Thyroid gland (tissue), 4 donors: ENCODE measurements at regions not wholly inside any gene's neighbourhood (a gene's known extent, or its start where the extent isn't known, plus 50 kb on each side); places are given as distances from the start of the nearest gene placed in this dataset.
A peak's percentile ranks its signal among the peaks of the same experiment; 100 is the strongest.

Source experiments
- CTCF ChIP-seq, 6 experiments: fragments of 200-600 bp in 3 of 6; fragments of 450-650 bp in 3 of 6; sonication (generic) in 3 of 6; IDR thresholded peaks; one replicate each; pipeline ENCODE4 v1.5.1; 2016 to 2019; ENCODE audit warnings: antibody characterized with exemption in 6 of 6, mild to moderate bottlenecking in 2 of 6, inconsistent platforms in 1 of 6, moderate library complexity in 1 of 6
- POLR2A ChIP-seq, 2 donors: fragments of 450-650 bp; IDR thresholded peaks; one replicate each; pipeline ENCODE4 v1.6.1; 2017; ENCODE audit warnings: antibody characterized with exemption in 2 of 2, mild to moderate bottlenecking in 2 of 2, moderate library complexity in 1 of 2

- TF ChIP-seq POLR2A (IDR thresholded peaks at IDR 0.05): peak in 1 of 2 donors; percentile 15
- TF ChIP-seq CTCF (IDR thresholded peaks at IDR 0.05): no peak
Measured at GRCh38 chr10:63717027-63717715, 196.0 kb downstream of the REEP3 start.
